GM21825 (cell line): ENCODE measurements at regions not wholly inside any gene's neighbourhood (a gene's known extent, or its start where the extent isn't known, plus 50 kb on each side); places are given as distances from the start of the nearest gene placed in this dataset.
"Not testable (repeated sequence)": the region's sequence is repeated elsewhere in the genome, so short reads cannot be mapped to it uniquely, and the experiment has no call there.

Experiments
- ATAC-seq: cut with Tn5 transposase; IDR thresholded peaks from one replicate; pipeline ENCODE4 v1.9.1; 2021; ENCODE audit warnings: mild to moderate bottlenecking, moderate library complexity; ENCODE audit not compliant: unreplicated experiment

- no peak for ATAC-seq
These were observed 396.4 kb downstream of the EDEM1 start for GRCh38 chr3:5583920-5584319.

- ATAC-seq = no peak
These were observed 397.6 kb downstream of the EDEM1 start for GRCh38 chr3:5585085-5585484.

- no peak for ATAC-seq
These were observed 419.5 kb downstream of the EDEM1 start for GRCh38 chr3:5606884-5607472.

- no peak for ATAC-seq
These were observed 420.1 kb downstream of the EDEM1 start for GRCh38 chr3:5607581-5607980.

GRCh38 chr3:5608971-5609370 is 421.5 kb downstream of the EDEM1 start:
- ATAC-seq = not testable (repeated sequence)

GRCh38 chr3:5613599-5613998 is 426.1 kb downstream of the EDEM1 start:
- no peak for ATAC-seq

- ATAC-seq = no peak
These were observed 429.4 kb downstream of the EDEM1 start for GRCh38 chr3:5616873-5617272.

- ATAC-seq = no peak
These were observed 430.7 kb downstream of the EDEM1 start for GRCh38 chr3:5618170-5618569.

- no peak for ATAC-seq
These were observed 442.9 kb downstream of the EDEM1 start for GRCh38 chr3:5630406-5630805.

- ATAC-seq = no peak
These were observed 446.5 kb downstream of the EDEM1 start for GRCh38 chr3:5633960-5634359.

GRCh38 chr3:5634411-5634810 is 446.9 kb downstream of the EDEM1 start:
- no peak for ATAC-seq

- ATAC-seq = no peak
These were observed 448.2 kb downstream of the EDEM1 start for GRCh38 chr3:5635746-5636145.

- no peak for ATAC-seq
These were observed 451.0 kb downstream of the EDEM1 start for GRCh38 chr3:5638550-5638949.

GRCh38 chr3:5644773-5645670 is 457.5 kb downstream of the EDEM1 start:
- ATAC-seq = no peak

- ATAC-seq = no peak
These were observed 458.3 kb downstream of the EDEM1 start for GRCh38 chr3:5645692-5646410.

- ATAC-seq = no peak
These were observed 462.8 kb downstream of the EDEM1 start for GRCh38 chr3:5650303-5650702.

GRCh38 chr3:5651351-5651750 is 463.8 kb downstream of the EDEM1 start:
- ATAC-seq = no peak

- ATAC-seq = no peak
These were observed 466.1 kb downstream of the EDEM1 start for GRCh38 chr3:5653426-5654143.

- no peak for ATAC-seq
These were observed 469.6 kb downstream of the EDEM1 start for GRCh38 chr3:5657106-5657505.

GRCh38 chr3:5663601-5664000 is 476.1 kb downstream of the EDEM1 start:
- ATAC-seq = no peak

GRCh38 chr3:5666455-5666854 is 478.9 kb downstream of the EDEM1 start:
- ATAC-seq = no peak
